Keratinocyte (primary cell): ENCODE measurements at regions not wholly inside any gene's neighbourhood (a gene's known extent, or its start where the extent isn't known, plus 50 kb on each side); places are given as distances from the start of the nearest gene placed in this dataset.

Experiments
- CTCF ChIP-seq, 3 experiments: IDR thresholded peaks in 1 of 3; conservative IDR thresholded peaks in 1 of 3; optimal IDR thresholded peaks in 1 of 3; 2 replicates in 2 of 3; 3 replicates in 1 of 3; pipeline versions ENCODE3 to v1.5.1; 2011; ENCODE audit warnings: low read length in 3 of 3, mild to moderate bottlenecking in 3 of 3, moderate library complexity in 2 of 3, control low read depth in 1 of 3, inconsistent platforms in 1 of 3; ENCODE audit not compliant: insufficient read depth in 2 of 3; ENCODE audit errors: extremely low read depth in 1 of 3
- EZH2 ChIP-seq: IDR thresholded peaks from one replicate; pipeline ENCODE4 v1.6.1; 2012; ENCODE audit warnings: inconsistent platforms, mild to moderate bottlenecking, low read length, moderate library complexity

GRCh38 chr10:30127120-30127541 is 67.7 kb upstream of the JCAD start:
- TF ChIP-seq CTCF (optimal IDR thresholded peaks at IDR 0.05 in 1 of 3, IDR thresholded peaks at IDR 0.05 in 1 of 3, conservative IDR thresholded peaks at IDR 0.05 in 1 of 3; ENCODE audit: extremely low read depth in 1 of 3, insufficient read depth in 2 of 3, low read length in 3 of 3), result no peak
- no peak for TF ChIP-seq EZH2
